H9 (cell line): ENCODE measurements at regions not wholly inside any gene's neighbourhood (a gene's known extent, or its start where the extent isn't known, plus 50 kb on each side); places are given as distances from the start of the nearest gene placed in this dataset.

ENCODE experiments used
- DNase-seq: peaks from one replicate; pipeline ENCODE4 v3.0.0-alpha.2; 2017
- H2AFZ ChIP-seq: one replicate; pipeline ENCODE4 v1.6.1; 2013; ENCODE audit warnings: mild to moderate bottlenecking, low read length, control low read depth, moderate library complexity
- H2AK5ac ChIP-seq: 2 replicates; pipeline ENCODE4 v1.6.1; 2013; ENCODE audit warnings: low read length, control low read depth, mixed read lengths; ENCODE audit not compliant: insufficient read length
- H2BK120ac ChIP-seq: one replicate; pipeline ENCODE4 v1.6.1; 2013; ENCODE audit warnings: low read depth, mild to moderate bottlenecking, low read length, control low read depth, inconsistent platforms; ENCODE audit not compliant: poor library complexity, severe bottlenecking
- H2BK12ac ChIP-seq: 2 replicates; pipeline ENCODE4 v1.6.1; 2013; ENCODE audit warnings: low read length, control low read depth, mixed read lengths, low read depth; ENCODE audit not compliant: insufficient read length
- H2BK15ac ChIP-seq: 2 replicates; pipeline ENCODE4 v1.6.1; 2013; ENCODE audit warnings: low read depth, low read length, control low read depth
- H2BK20ac ChIP-seq: one replicate; pipeline ENCODE4 v1.6.1; 2013; ENCODE audit warnings: low read depth, mild to moderate bottlenecking, low read length, control low read depth, inconsistent platforms; ENCODE audit not compliant: poor library complexity, severe bottlenecking
- H2BK5ac ChIP-seq: 2 replicates; pipeline ENCODE4 v1.6.1; 2013; ENCODE audit warnings: low read length, control low read depth, mixed read lengths; ENCODE audit not compliant: insufficient read length
- H3K14ac ChIP-seq: 2 replicates; pipeline ENCODE4 v1.6.1; 2013; ENCODE audit warnings: low read length, control low read depth; ENCODE audit not compliant: insufficient read depth
- H3K18ac ChIP-seq: 2 replicates; pipeline ENCODE4 v1.6.1; 2013; ENCODE audit warnings: low read depth, mild to moderate bottlenecking, mixed read lengths, low read length, control low read depth; ENCODE audit not compliant: insufficient read length
- H3K23ac ChIP-seq: 2 replicates; pipeline ENCODE4 v1.6.1; 2013; ENCODE audit warnings: low read length, control low read depth, mixed read lengths, low read depth; ENCODE audit not compliant: insufficient read length
- H3K23me2 ChIP-seq: 2 replicates; pipeline ENCODE4 v1.6.1; 2013; ENCODE audit warnings: low read depth, mild to moderate bottlenecking, mixed read lengths, low read length, control low read depth; ENCODE audit not compliant: insufficient read length, poor library complexity, severe bottlenecking
- H3K27ac ChIP-seq: 2 replicates; pipeline ENCODE4 v1.5.1; 2013; ENCODE audit warnings: low read length, control low read depth, mixed read lengths, low read depth; ENCODE audit not compliant: insufficient read length
- H3K27me3 ChIP-seq: 2 replicates; pipeline ENCODE4 v1.6.1; 2013; ENCODE audit warnings: low read length, control low read depth, inconsistent platforms; ENCODE audit not compliant: insufficient read depth
- H3K4ac ChIP-seq: 2 replicates; pipeline ENCODE4 v1.6.1; 2013; ENCODE audit warnings: low read depth, mild to moderate bottlenecking, control low read depth, inconsistent platforms, low read length, moderate library complexity
- H3K4me1 ChIP-seq: 2 replicates; pipeline ENCODE4 v1.6.1; 2013; ENCODE audit warnings: low read length, control low read depth, inconsistent platforms; ENCODE audit not compliant: insufficient read depth
- H3K4me2 ChIP-seq: 2 replicates; pipeline ENCODE4 v1.6.1; 2013; ENCODE audit warnings: low read length, control low read depth, mixed read lengths; ENCODE audit not compliant: insufficient read length, insufficient read depth
- H3K56ac ChIP-seq: 2 replicates; pipeline ENCODE4 v1.6.1; 2013; ENCODE audit warnings: low read depth, mild to moderate bottlenecking, mixed read lengths, low read length, control low read depth; ENCODE audit not compliant: insufficient read length
- H3K79me1 ChIP-seq: 2 replicates; pipeline ENCODE4 v1.6.1; 2013; ENCODE audit warnings: low read depth, mild to moderate bottlenecking, moderate library complexity, low read length, control low read depth, inconsistent platforms; ENCODE audit not compliant: insufficient read depth, poor library complexity, severe bottlenecking
- H3K79me2 ChIP-seq: 2 replicates; pipeline ENCODE4 v1.6.1; 2013; ENCODE audit warnings: low read length, control low read depth, inconsistent platforms; ENCODE audit not compliant: insufficient read depth
- H3K9ac ChIP-seq: 2 replicates; pipeline ENCODE4 v1.6.1; 2013; ENCODE audit warnings: low read length, control low read depth, mixed read lengths; ENCODE audit not compliant: insufficient read length; ENCODE audit errors: extremely low read depth
- H3K9me3 ChIP-seq: one replicate; pipeline ENCODE4 v1.6.1; 2013; ENCODE audit warnings: low read depth, low read length, inconsistent platforms; ENCODE audit not compliant: control insufficient read depth
- H3T11ph ChIP-seq: one replicate; pipeline ENCODE4 v1.6.1; 2013; ENCODE audit warnings: mild to moderate bottlenecking, low read length, control low read depth, inconsistent platforms
- H4K20me1 ChIP-seq: one replicate; pipeline ENCODE4 v1.6.1; 2013; ENCODE audit not compliant: control insufficient read depth, insufficient read length, insufficient read depth
- H4K5ac ChIP-seq: 2 replicates; pipeline ENCODE4 v1.6.1; 2013; ENCODE audit warnings: low read depth, mild to moderate bottlenecking, mixed read lengths, low read length, control low read depth; ENCODE audit not compliant: insufficient read length
- H4K8ac ChIP-seq: replicated peaks from 2 replicates; pipeline ENCODE4 v1.6.1; 2013; ENCODE audit warnings: low read length, control low read depth, mixed read lengths, low read depth; ENCODE audit not compliant: insufficient read length
- H4K91ac ChIP-seq: 2 replicates; pipeline ENCODE4 v1.6.1; 2013; ENCODE audit warnings: low read depth, mild to moderate bottlenecking, moderate library complexity, mixed read lengths, low read length, control low read depth; ENCODE audit not compliant: insufficient read length
- H3K27ac Mint-ChIP-seq, 3 experiments: 2 replicates in 2 of 3; 3 replicates in 1 of 3; pipeline ENCODE4 v1.8.0; 2020 to 2021; ENCODE audit warnings: mixed read lengths in 3 of 3, mild to moderate bottlenecking in 1 of 3, moderate library complexity in 1 of 3
- H3K27me3 Mint-ChIP-seq: 2 replicates; pipeline ENCODE4 v1.8.0; 2021; ENCODE audit warnings: low read depth, mild to moderate bottlenecking, moderate library complexity, mixed read lengths
- H3K36me3 Mint-ChIP-seq, 3 experiments: 2 replicates in 2 of 3; 3 replicates in 1 of 3; pipeline ENCODE4 v1.8.0; 2020 to 2021; ENCODE audit warnings: low read depth in 3 of 3, mixed read lengths in 3 of 3; ENCODE audit not compliant: insufficient read depth in 1 of 3
- H3K4me1 Mint-ChIP-seq, 2 experiments: 2 replicates each; pipeline ENCODE4 v1.8.0; 2020; ENCODE audit warnings: mixed read lengths in 2 of 2
- H3K4me3 Mint-ChIP-seq, 2 experiments: 2 replicates in 1 of 2; 3 replicates in 1 of 2; pipeline ENCODE4 v1.8.0; 2020 to 2021; ENCODE audit warnings: mild to moderate bottlenecking in 2 of 2, mixed read lengths in 2 of 2, moderate library complexity in 1 of 2
- H3K9me3 Mint-ChIP-seq, 2 experiments: 2 replicates in 1 of 2; 3 replicates in 1 of 2; pipeline ENCODE4 v1.8.0; 2020; ENCODE audit warnings: mild to moderate bottlenecking in 2 of 2, mixed read lengths in 2 of 2, moderate library complexity in 1 of 2
- CTCF ChIP-seq: fragments of 200-600 bp; sonication (generic); conservative IDR thresholded peaks from 3 replicates; pipeline ENCODE4 v1.8.0; 2021; ENCODE audit warnings: antibody characterized with exemption, mild to moderate bottlenecking
- WGBS: extraction: QIAGEN DNeasy Blood & Tissue Kit; methylation state at CpG from one replicate; pipeline ENCODE4 v1.1.7; 2013; ENCODE audit warnings: missing lambda C conversion rate, low lambda C conversion rate, mixed read lengths; ENCODE audit not compliant: insufficient read length; ENCODE audit errors: extremely low coverage; 5-methylcytosine and 5-hydroxymethylcytosine counted together

- H3K23me2 ChIP-seq = no peaks in the 10 kb centered on the region
- no peaks in the 10 kb centered on the region for H3K27me3 Mint-ChIP-seq
- H2AK5ac ChIP-seq = no peak overlapping the region
- no peak overlapping the region for H3K4me2 ChIP-seq
- H4K8ac ChIP-seq = no peak overlapping the region
- no peaks in the 10 kb centered on the region for H4K20me1 ChIP-seq
- H2BK12ac ChIP-seq = no peak overlapping the region
- no peaks in the 10 kb centered on the region for H3K9me3 Mint-ChIP-seq
- no CpG with 5 or more reads among the region's 2 CpGs for WGBS
- H4K91ac ChIP-seq = no peak overlapping the region
- H3K9ac ChIP-seq = no peak overlapping the region
- H3K14ac ChIP-seq = no peak overlapping the region
- H2BK15ac ChIP-seq = no peak overlapping the region
- no peak overlapping the region for H3K4me3 Mint-ChIP-seq
- no peak overlapping the region for H2BK20ac ChIP-seq
- no peak overlapping the region for H3K27ac ChIP-seq
- no peaks in the 10 kb centered on the region for H3K4me1 Mint-ChIP-seq
- TF ChIP-seq CTCF = no peak
- H3K27me3 ChIP-seq = no peaks in the 10 kb centered on the region
- H3K79me1 ChIP-seq = no peaks in the 10 kb centered on the region
- no peak overlapping the region for H3K27ac Mint-ChIP-seq
- no peaks in the 10 kb centered on the region for H3K79me2 ChIP-seq
- DNase-seq = no peak
- H4K5ac ChIP-seq = no peak overlapping the region
- no peak overlapping the region for H3K4ac ChIP-seq
- no peak overlapping the region for H2AFZ ChIP-seq
- no peak overlapping the region for H3K56ac ChIP-seq
- H3K4me1 ChIP-seq = no peaks in the 10 kb centered on the region
- H2BK5ac ChIP-seq = no peak overlapping the region
- H3T11ph ChIP-seq = no peak overlapping the region
- H2BK120ac ChIP-seq = no peak overlapping the region
- no peak overlapping the region for H3K23ac ChIP-seq
- H3K18ac ChIP-seq = no peak overlapping the region
- H3K36me3 Mint-ChIP-seq = peaks cover 0 to 5% (median 0%) of the 10 kb centered on the region in 3 experiments; a peak in 1 of 7 replicates
- no peaks in the 10 kb centered on the region for H3K9me3 ChIP-seq
These were observed 281.3 kb upstream of the ANKRD50 start for GRCh38 chr4:124993838-124994237.
